ENCODE measurements at regions not wholly inside any gene's neighbourhood (a gene's known extent, or its start where the extent isn't known, plus 50 kb on each side); places are given as distances from the start of the nearest gene placed in this dataset.

- no peak for TF ChIP-seq MAX (IDR thresholded peaks at IDR 0.05; ENCODE audit: insufficient read depth, insufficient read length)
- no peak for TF ChIP-seq CTCF (IDR thresholded peaks at IDR 0.05; ENCODE audit: extremely low read depth in 1 of 2, insufficient read depth in 1 of 2, low read depth in 1 of 2, low read length in 2 of 2)
These were observed 583.6 kb downstream of the GALC start for GRCh38 chr14:87409393-87409792.
